Cardiac fibroblast (primary cell): ENCODE measurements at regions not wholly inside any gene's neighbourhood (a gene's known extent, or its start where the extent isn't known, plus 50 kb on each side); places are given as distances from the start of the nearest gene placed in this dataset.

Source experiments
- DNase-seq, 2 donors: peaks; one replicate each; pipeline versions ENCODE4 v3.0.0 to v3.0.0-alpha.2; 2010; ENCODE audit warnings: low read depth in 2 of 2
- H3K4me3 ChIP-seq, 2 donors: replicated peaks in 1 of 2; 1 replicate in 1 of 2; 2 replicates in 1 of 2; pipeline ENCODE4 v1.5.1; 2011; ENCODE audit warnings: low read depth in 2 of 2, low read length in 2 of 2, mild to moderate bottlenecking in 2 of 2, moderate library complexity in 1 of 2
- TF ChIP-seq, protein P1 (sequence below): IDR thresholded peaks from one replicate; pipeline ENCODE4 v1.5.1; 2011; ENCODE audit warnings: low read depth, mild to moderate bottlenecking, low read length, inconsistent platforms

DNA sequence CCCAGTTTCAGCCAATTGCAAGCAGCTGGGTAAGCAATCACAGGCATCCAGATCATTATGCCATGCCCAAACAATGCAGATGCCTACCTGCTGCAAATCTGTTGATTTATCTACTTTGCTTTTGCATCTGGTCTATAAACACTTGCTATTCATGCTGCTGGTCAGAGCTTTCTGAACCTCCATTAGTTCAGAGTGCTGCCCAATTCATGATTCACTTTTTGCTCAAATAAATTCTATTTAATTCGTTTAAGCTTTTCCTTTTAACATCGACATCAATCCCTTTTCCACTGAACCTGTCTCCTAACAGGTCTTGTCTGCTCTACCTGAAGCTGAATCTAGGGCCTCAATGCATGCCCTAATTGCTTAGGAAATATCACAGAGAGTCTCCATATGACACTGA is 99.4 kb upstream of the C1orf87 start:
- TF ChIP-seq, protein P1, sequence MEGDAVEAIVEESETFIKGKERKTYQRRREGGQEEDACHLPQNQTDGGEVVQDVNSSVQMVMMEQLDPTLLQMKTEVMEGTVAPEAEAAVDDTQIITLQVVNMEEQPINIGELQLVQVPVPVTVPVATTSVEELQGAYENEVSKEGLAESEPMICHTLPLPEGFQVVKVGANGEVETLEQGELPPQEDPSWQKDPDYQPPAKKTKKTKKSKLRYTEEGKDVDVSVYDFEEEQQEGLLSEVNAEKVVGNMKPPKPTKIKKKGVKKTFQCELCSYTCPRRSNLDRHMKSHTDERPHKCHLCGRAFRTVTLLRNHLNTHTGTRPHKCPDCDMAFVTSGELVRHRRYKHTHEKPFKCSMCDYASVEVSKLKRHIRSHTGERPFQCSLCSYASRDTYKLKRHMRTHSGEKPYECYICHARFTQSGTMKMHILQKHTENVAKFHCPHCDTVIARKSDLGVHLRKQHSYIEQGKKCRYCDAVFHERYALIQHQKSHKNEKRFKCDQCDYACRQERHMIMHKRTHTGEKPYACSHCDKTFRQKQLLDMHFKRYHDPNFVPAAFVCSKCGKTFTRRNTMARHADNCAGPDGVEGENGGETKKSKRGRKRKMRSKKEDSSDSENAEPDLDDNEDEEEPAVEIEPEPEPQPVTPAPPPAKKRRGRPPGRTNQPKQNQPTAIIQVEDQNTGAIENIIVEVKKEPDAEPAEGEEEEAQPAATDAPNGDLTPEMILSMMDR = no peak
- no peak overlapping the region for H3K4me3 ChIP-seq
- no peak for DNase-seq

DNA sequence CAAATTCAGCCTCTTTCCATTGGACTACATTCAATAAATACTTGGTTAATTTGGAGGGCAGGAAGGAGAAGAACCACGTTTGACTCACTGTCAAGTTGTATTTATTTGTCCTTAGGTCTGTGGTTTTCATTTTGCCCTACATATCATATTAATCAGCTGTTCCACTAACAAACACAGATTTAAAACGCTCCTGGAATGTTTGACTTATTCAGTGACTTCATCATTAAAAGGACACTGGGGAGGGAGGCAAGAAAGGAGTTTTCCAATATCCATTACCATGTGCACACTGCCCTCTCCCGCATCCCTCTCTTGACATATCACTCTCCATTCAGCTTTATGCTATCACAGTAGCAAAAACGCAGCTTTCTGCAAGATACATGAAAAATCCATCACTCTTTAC is 98.2 kb upstream of the C1orf87 start:
- H3K4me3 ChIP-seq = no peak overlapping the region
- TF ChIP-seq, protein P1 = no peak
- peak in 1 of 2 donors; percentile 86 for DNase-seq

DNA sequence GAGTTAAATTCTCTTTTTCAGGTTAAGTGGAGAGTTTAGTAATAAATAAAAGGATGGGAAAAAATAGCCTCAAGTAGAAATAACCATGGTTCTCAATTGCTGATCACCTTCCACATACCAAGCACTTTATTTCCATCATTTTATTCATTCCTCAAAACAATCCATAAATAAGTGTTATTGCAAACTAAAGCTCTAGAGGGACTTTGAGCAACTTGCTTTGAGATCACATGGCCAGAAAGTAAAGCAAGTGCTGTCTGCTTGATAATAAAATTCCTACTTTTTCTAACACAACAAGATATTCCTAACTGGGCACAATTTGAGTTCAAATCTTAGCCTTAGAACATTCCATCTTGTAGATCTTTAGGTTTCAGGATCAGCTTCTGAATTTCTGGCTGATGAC is 97.1 kb upstream of the C1orf87 start:
- no peak overlapping the region for H3K4me3 ChIP-seq
- TF ChIP-seq, protein P1 = no peak
- peak in 1 of 2 donors; percentile 31 for DNase-seq

DNA sequence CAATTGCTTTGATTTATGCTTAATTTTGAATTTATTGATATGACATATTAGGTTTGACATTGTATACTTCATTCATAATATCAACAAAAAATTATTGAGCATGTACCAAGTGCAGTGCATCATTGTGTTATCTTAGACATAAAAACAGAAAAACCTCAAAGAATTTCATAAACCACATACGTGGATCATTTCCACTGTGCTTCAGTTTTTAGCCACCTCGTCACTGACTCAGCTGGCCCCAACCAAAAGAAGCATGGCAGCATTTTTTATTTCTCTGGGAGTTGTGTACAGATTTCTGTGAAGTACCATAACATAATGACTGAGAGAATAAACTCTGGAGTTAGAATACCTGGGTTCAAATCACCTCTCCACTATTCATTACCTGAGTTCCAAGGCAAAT is 95.6 kb upstream of the C1orf87 start:
- DNase-seq = peak in 1 of 2 donors; percentile 68
- TF ChIP-seq, protein P1 = no peak
- H3K4me3 ChIP-seq = no peak overlapping the region

DNA sequence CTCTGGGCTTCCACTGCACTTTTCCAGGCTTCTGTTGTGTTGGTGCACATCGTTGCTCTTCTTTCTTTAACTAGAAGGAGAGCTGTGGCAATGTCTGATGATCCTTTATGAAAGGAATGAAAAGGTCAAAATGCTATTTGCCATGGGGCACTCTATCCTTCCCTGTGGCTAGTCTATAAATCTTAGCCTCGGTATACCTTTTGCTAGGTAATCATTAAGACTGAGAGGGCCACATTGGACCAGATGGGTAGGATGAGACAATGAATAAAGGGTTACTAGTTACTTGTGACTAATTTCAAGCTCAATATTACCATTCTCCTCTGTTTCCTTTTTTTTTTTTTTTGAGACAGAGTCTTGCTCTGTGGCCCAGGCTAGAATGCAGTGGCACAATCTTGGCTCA is 89.4 kb upstream of the C1orf87 start:
- H3K4me3 ChIP-seq = no peak overlapping the region
- TF ChIP-seq, protein P1 = no peak
- no peak for DNase-seq

DNA sequence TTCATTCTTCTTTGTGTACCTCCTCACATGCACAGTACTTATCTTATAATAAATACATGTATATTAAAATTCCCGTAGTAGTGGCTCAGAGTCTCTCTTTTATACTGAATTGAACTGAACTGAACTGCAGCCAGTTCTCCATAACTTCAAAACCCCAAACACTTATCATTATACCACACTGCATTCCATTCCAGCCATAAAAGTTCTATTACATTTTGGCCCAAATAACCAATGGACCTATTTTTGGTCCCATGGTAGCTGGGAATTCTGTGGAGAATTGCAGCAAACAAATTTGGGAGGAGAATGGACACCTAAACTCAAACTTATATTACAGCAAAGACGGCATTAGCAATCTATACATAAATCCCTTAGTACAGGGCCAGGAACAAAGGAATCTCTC is 86.6 kb upstream of the C1orf87 start:
- TF ChIP-seq, protein P1 = no peak
- no peak for DNase-seq
- no peak overlapping the region for H3K4me3 ChIP-seq

DNA sequence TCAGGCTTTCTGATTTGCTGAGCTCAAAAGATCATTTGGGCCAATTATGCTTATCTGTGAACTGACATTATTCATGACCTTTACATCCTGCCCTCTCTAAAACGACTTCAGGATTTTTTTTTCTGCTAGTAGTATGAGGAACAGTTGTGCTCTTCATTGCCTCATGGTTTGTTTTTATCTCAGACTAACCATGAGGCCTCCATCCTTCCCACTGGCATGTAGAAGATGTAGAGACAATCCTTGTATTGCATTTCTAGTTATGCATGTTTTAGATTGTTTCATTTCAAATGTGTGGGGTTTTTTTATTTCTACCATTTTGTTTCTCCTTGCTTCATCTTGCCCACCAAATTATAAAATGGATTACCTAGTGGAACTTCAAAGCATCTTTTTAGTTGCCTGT is 82.8 kb upstream of the C1orf87 start:
- H3K4me3 ChIP-seq = no peak overlapping the region
- TF ChIP-seq, protein P1 = no peak
- no peak for DNase-seq
